HEK293T (cell line): ENCODE measurements at regions not wholly inside any gene's neighbourhood (a gene's known extent, or its start where the extent isn't known, plus 50 kb on each side); places are given as distances from the start of the nearest gene placed in this dataset.
"Not testable (repeated sequence)": the region's sequence is repeated elsewhere in the genome, so short reads cannot be mapped to it uniquely, and the experiment has no call there.

Source experiments
- CTCF ChIA-PET: fragments of 350-600 bp; formaldehyde crosslinking; extraction: SDS; loops from one replicate; lab custom pipeline; 2021; ENCODE audit warnings: antibody characterized with exemption, inconsistent platforms; lab: Yijun Ruan, JAX
- POLR2A ChIA-PET: fragments of 350-600 bp; formaldehyde crosslinking; extraction: SDS; loops from one replicate; lab custom pipeline; 2020; ENCODE audit warnings: antibody characterized with exemption, inconsistent platforms; lab: Yijun Ruan, JAX
- DNase-seq: peaks from one replicate; pipeline ENCODE4 v3.0.0; 2012; ENCODE audit warnings: mixed read lengths; ENCODE audit errors: extremely low spot score
- ARNT ChIP-seq: fragments of 450-650 bp; IDR thresholded peaks from 2 replicates; pipeline ENCODE4 v1.6.1; 2017; ENCODE audit warnings: mild to moderate bottlenecking
- BHLHE40 ChIP-seq: fragments of 450-650 bp; IDR thresholded peaks from 2 replicates; pipeline ENCODE4 v1.6.1; 2016; ENCODE audit warnings: mild to moderate bottlenecking, moderate library complexity, borderline replicate concordance
- CTBP1 ChIP-seq: fragments of 450-650 bp; IDR thresholded peaks from 2 replicates; pipeline ENCODE4 v1.6.1; 2016; ENCODE audit warnings: borderline replicate concordance
- ELF4 ChIP-seq: fragments of 450-650 bp; IDR thresholded peaks from 2 replicates; pipeline ENCODE4 v1.6.1; 2017; ENCODE audit warnings: antibody characterized with exemption
- FOXA1 ChIP-seq: fragments of 450-650 bp; IDR thresholded peaks from 2 replicates; pipeline ENCODE4 v1.6.1; 2016; ENCODE audit warnings: mild to moderate bottlenecking
- FOXK2 ChIP-seq: fragments of 450-650 bp; IDR thresholded peaks from 2 replicates; pipeline ENCODE4 v1.6.1; 2016; ENCODE audit warnings: mild to moderate bottlenecking
- FOXM1 ChIP-seq: fragments of 450-650 bp; IDR thresholded peaks from 2 replicates; pipeline ENCODE4 v1.6.1; 2017; ENCODE audit warnings: mild to moderate bottlenecking, borderline replicate concordance
- HDGF ChIP-seq: fragments of 450-650 bp; IDR thresholded peaks from 2 replicates; pipeline ENCODE4 v1.6.1; 2017; ENCODE audit warnings: antibody characterized with exemption, borderline replicate concordance
- L3MBTL2 ChIP-seq: fragments of 450-650 bp; conservative IDR thresholded peaks from 2 replicates; pipeline ENCODE4 v1.6.1; 2016; ENCODE audit warnings: mild to moderate bottlenecking
- LEF1 ChIP-seq: fragments of 450-650 bp; IDR thresholded peaks from 2 replicates; pipeline ENCODE4 v1.6.1; 2017; ENCODE audit warnings: mild to moderate bottlenecking, borderline replicate concordance
- NFRKB ChIP-seq: fragments of 450-650 bp; IDR thresholded peaks from 2 replicates; pipeline ENCODE4 v1.6.1; 2016; ENCODE audit warnings: mild to moderate bottlenecking, moderate library complexity
- PKNOX1 ChIP-seq: fragments of 450-650 bp; IDR thresholded peaks from 2 replicates; pipeline ENCODE4 v1.6.1; 2016
- SP1 ChIP-seq: fragments of 450-650 bp; IDR thresholded peaks from 2 replicates; pipeline ENCODE4 v1.6.1; 2017
- SUZ12 ChIP-seq: fragments of 450-650 bp; IDR thresholded peaks from 2 replicates; pipeline ENCODE4 v1.6.1; 2016; ENCODE audit warnings: mild to moderate bottlenecking
- TARDBP ChIP-seq: fragments of 450-650 bp; IDR thresholded peaks from 2 replicates; pipeline ENCODE4 v1.6.1; 2016
- ZNF384 ChIP-seq: fragments of 450-650 bp; IDR thresholded peaks from 2 replicates; pipeline ENCODE4 v1.6.1; 2016

GRCh38 chr10:26621243-26621888, 76.1 kb upstream of the PDSS1 start:
- TF ChIP-seq PKNOX1, result no peak
- TF ChIP-seq HDGF, result no peak
- no peak for TF ChIP-seq TARDBP
- no peak for TF ChIP-seq SP1
- no peak for TF ChIP-seq SUZ12
- no peak for TF ChIP-seq FOXK2
- TF ChIP-seq LEF1, result no peak
- no peak for TF ChIP-seq FOXA1
- TF ChIP-seq ELF4, result no peak
- TF ChIP-seq ZNF384, result no peak
- no peak for TF ChIP-seq L3MBTL2
- TF ChIP-seq NFRKB, result no peak
- no peak for TF ChIP-seq CTBP1
- TF ChIP-seq FOXM1, result no peak
- DNase-seq, result no peak
- ChIA-PET POLR2A (no interaction called here), CTCF (no interaction called here)

GRCh38 chr10:26621889-26622711, 75.4 kb upstream of the PDSS1 start:
- ChIA-PET POLR2A (no interaction called here), CTCF (no interaction called here)
- peak; percentile 65 for DNase-seq
- no peak for TF ChIP-seq SP1
- TF ChIP-seq ELF4, result no peak
- TF ChIP-seq ZNF384, result no peak
- TF ChIP-seq FOXA1, result no peak
- no peak for TF ChIP-seq LEF1
- no peak for TF ChIP-seq CTBP1
- TF ChIP-seq FOXK2, result no peak
- no peak for TF ChIP-seq SUZ12
- no peak for TF ChIP-seq TARDBP
- TF ChIP-seq BHLHE40, result no peak
- TF ChIP-seq FOXM1, result no peak
- TF ChIP-seq PKNOX1, result no peak
- no peak for TF ChIP-seq ARNT
- TF ChIP-seq L3MBTL2, result no peak; the same call in 1 of the 2 replicates

GRCh38 chr10:26622891-26623290, 74.6 kb upstream of the PDSS1 start:
- no peak for DNase-seq

GRCh38 chr10:26624006-26624405, 73.5 kb upstream of the PDSS1 start:
- no peak for DNase-seq
- ChIA-PET CTCF (no interaction called here), POLR2A (no interaction called here)
- TF ChIP-seq SUZ12 (no peak), CTBP1 (no peak)

More at GRCh38 chr10:26622891-26623290, 74.6 kb upstream of the PDSS1 start:
- CTCF ChIA-PET, result no interaction called here
- no peak for TF ChIP-seq NFRKB
- TF ChIP-seq L3MBTL2, result no peak
- no peak for TF ChIP-seq TARDBP
- TF ChIP-seq ARNT, result no peak
- no peak for TF ChIP-seq FOXA1
- TF ChIP-seq FOXK2, result no peak
- TF ChIP-seq LEF1, result no peak
- TF ChIP-seq HDGF, result no peak
- POLR2A ChIA-PET, result no interaction called here

GRCh38 chr10:26626066-26626465, 71.4 kb upstream of the PDSS1 start:
- ChIA-PET POLR2A (no interaction called here), CTCF (no interaction called here)
- DNase-seq, result no peak
- TF ChIP-seq SUZ12 (no peak), TARDBP (no peak), FOXA1 (no peak), FOXK2 (no peak), LEF1 (no peak), FOXM1 (no peak)

- DNase-seq, result peak; percentile 26
- CTCF ChIA-PET, result no interaction called here
- no peak for TF ChIP-seq TARDBP
- POLR2A ChIA-PET, result no interaction called here
These were observed 70.2 kb upstream of the PDSS1 start for GRCh38 chr10:26627324-26627723.

GRCh38 chr10:26628395-26628794, 69.1 kb upstream of the PDSS1 start:
- DNase-seq, result no peak
- TF ChIP-seq PKNOX1, result no peak
- no peak for TF ChIP-seq TARDBP
- no peak for TF ChIP-seq L3MBTL2
- TF ChIP-seq NFRKB, result no peak
- TF ChIP-seq CTBP1, result no peak
- no peak for TF ChIP-seq FOXM1
- no peak for TF ChIP-seq SP1
- no peak for TF ChIP-seq HDGF
- TF ChIP-seq LEF1, result no peak
- TF ChIP-seq ZNF384, result no peak
- ChIA-PET CTCF (no interaction called here), POLR2A (no interaction called here)

GRCh38 chr10:26632171-26632570, 65.3 kb upstream of the PDSS1 start:
- POLR2A ChIA-PET, DNase-seq, CTCF ChIA-PET: not testable (repeated sequence)

GRCh38 chr10:26634111-26634510, 63.4 kb upstream of the PDSS1 start:
- POLR2A ChIA-PET, DNase-seq, CTCF ChIA-PET: not testable (repeated sequence)
